Gastroesophageal sphincter (tissue), 4 donors: ENCODE measurements at regions not wholly inside any gene's neighbourhood (a gene's known extent, or its start where the extent isn't known, plus 50 kb on each side); places are given as distances from the start of the nearest gene placed in this dataset.
A peak's percentile ranks its signal among the peaks of the same experiment; 100 is the strongest.

Experiments used
- ATAC-seq: fragments of 150-250 bp; one replicate; pipeline ENCODE4 v1.9.1; 2016; ENCODE audit warnings: mild to moderate bottlenecking, moderate library complexity
- H3K27ac ChIP-seq, 4 donors: fragments of 200-600 bp; sonication (generic) in 3 of 4; 1 replicate in 3 of 4; 2 replicates in 1 of 4; pipeline ENCODE4 v1.5.1; 2016 to 2019
- H3K27me3 ChIP-seq: fragments of 200-600 bp; sonication (generic); one replicate; pipeline ENCODE4 v1.5.1; 2019
- H3K36me3 ChIP-seq, 2 donors: fragments of 200-600 bp; sonication (generic); one replicate each; pipeline ENCODE4 v1.5.1; 2019; ENCODE audit warnings: control low read depth in 1 of 2
- H3K4me1 ChIP-seq, 3 donors: fragments of 200-600 bp; sonication (generic); 1 replicate in 2 of 3; 2 replicates in 1 of 3; pipeline ENCODE4 v1.5.1; 2016 to 2019; ENCODE audit warnings: control low read depth in 2 of 3
- H3K4me3 ChIP-seq, 2 donors: fragments of 200-600 bp; sonication (generic); one replicate each; pipeline ENCODE4 v1.5.1; 2019; ENCODE audit warnings: mild to moderate bottlenecking in 1 of 2, moderate library complexity in 1 of 2
- H3K9me3 ChIP-seq, 3 donors: fragments of 200-600 bp; sonication (generic); one replicate each; pipeline ENCODE4 v1.5.1; 2017 to 2019; ENCODE audit warnings: control low read depth in 2 of 3
- CTCF ChIP-seq, 4 experiments: fragments of 200-600 bp in 2 of 4; fragments of 450-650 bp in 2 of 4; sonication (generic) in 1 of 4; IDR thresholded peaks; one replicate each; pipeline ENCODE4 v1.5.1; 2017 to 2019; ENCODE audit warnings: antibody characterized with exemption in 4 of 4, mild to moderate bottlenecking in 2 of 4, moderate library complexity in 2 of 4
- EP300 ChIP-seq: sonication (generic); formaldehyde crosslinking; IDR thresholded peaks from one replicate; pipeline ENCODE4 v1.6.1; 2017; ENCODE audit warnings: antibody characterized with exemption, mild to moderate bottlenecking
- POLR2A ChIP-seq, 2 donors: fragments of 450-650 bp; IDR thresholded peaks; one replicate each; pipeline ENCODE4 v1.6.1; 2017; ENCODE audit warnings: antibody characterized with exemption in 2 of 2, mild to moderate bottlenecking in 2 of 2, moderate library complexity in 1 of 2
- POLR2AphosphoS5 ChIP-seq: sonication (generic); formaldehyde crosslinking; IDR thresholded peaks from one replicate; pipeline ENCODE4 v1.6.1; 2017; ENCODE audit warnings: antibody characterized with exemption
- WGBS, 2 donors: methylation state at CpG; one replicate each; pipeline ENCODE4 v1.1.5; 2018; ENCODE audit warnings: low coverage in 1 of 2; 5-methylcytosine and 5-hydroxymethylcytosine counted together

DNA sequence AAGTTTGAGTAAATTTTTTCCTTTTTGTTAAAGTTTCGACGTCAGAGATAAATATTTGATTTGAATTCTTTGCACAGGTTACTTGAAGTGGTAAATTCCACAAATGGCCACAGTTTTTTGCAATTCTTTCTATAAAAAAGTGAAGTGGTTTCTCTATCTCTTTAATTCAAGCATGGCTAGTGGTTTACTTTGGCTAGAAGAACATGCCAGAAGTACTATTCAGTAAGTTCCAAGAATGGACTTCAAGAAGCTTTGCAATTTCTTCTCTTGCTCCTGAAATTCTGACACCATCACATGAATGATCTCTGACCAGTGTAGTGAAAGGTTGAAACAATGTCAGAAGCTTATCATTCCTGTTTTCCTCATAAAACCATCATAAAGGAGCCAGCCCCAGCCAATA lies 55.7 kb upstream of the RNPC3 start:
- no peak overlapping the region for H3K4me3 ChIP-seq
- 76% methylated on average over 2 of the region's 2 CpGs; no CpG with 5 or more reads in 1 of the 2 donors for WGBS, 2 donors
- TF ChIP-seq POLR2AphosphoS5 = no peak
- TF ChIP-seq CTCF (IDR thresholded peaks at IDR 0.05) = no peak
- TF ChIP-seq POLR2A (IDR thresholded peaks at IDR 0.05) = no peak
- TF ChIP-seq EP300 = no peak
- ATAC-seq = no peak
- H3K27me3 ChIP-seq = no peaks in the 10 kb centered on the region
- H3K36me3 ChIP-seq = no peaks in the 10 kb centered on the region
- no peaks in the 10 kb centered on the region for H3K4me1 ChIP-seq
- H3K27ac ChIP-seq = no peak overlapping the region
- no peaks in the 10 kb centered on the region for H3K9me3 ChIP-seq

GRCh38 chr1:103467100-103467499 lies 58.4 kb upstream of the RNPC3 start:
- no peaks in the 10 kb centered on the region for H3K4me1 ChIP-seq
- H3K9me3 ChIP-seq = no peaks in the 10 kb centered on the region
- no peak for ATAC-seq
- H3K4me3 ChIP-seq = no peak overlapping the region
- no peaks in the 10 kb centered on the region for H3K27me3 ChIP-seq
- no peaks in the 10 kb centered on the region for H3K36me3 ChIP-seq
- 79 to 92% methylated on average over 2 of the region's 3 CpGs for WGBS, 2 donors
- no peak overlapping the region for H3K27ac ChIP-seq
- TF ChIP-seq POLR2A (IDR thresholded peaks at IDR 0.05) (no peak), POLR2AphosphoS5 (no peak), EP300 (no peak), CTCF (IDR thresholded peaks at IDR 0.05) (no peak)

- WGBS, 2 donors = 73 to 79% methylated on average over 1 of the region's 1 CpG
- H3K36me3 ChIP-seq = no peaks in the 10 kb centered on the region
- H3K4me3 ChIP-seq = no peak overlapping the region
- no peak for ATAC-seq
- H3K9me3 ChIP-seq = no peaks in the 10 kb centered on the region
- H3K27me3 ChIP-seq = no peaks in the 10 kb centered on the region
- H3K4me1 ChIP-seq = no peaks in the 10 kb centered on the region
- no peak overlapping the region for H3K27ac ChIP-seq
- TF ChIP-seq CTCF (IDR thresholded peaks at IDR 0.05) (peak in 2 of 4 experiments; percentile 26 to 49), EP300 (no peak)
These were observed 64.1 kb upstream of the RNPC3 start for GRCh38 chr1:103461161-103462105.

DNA sequence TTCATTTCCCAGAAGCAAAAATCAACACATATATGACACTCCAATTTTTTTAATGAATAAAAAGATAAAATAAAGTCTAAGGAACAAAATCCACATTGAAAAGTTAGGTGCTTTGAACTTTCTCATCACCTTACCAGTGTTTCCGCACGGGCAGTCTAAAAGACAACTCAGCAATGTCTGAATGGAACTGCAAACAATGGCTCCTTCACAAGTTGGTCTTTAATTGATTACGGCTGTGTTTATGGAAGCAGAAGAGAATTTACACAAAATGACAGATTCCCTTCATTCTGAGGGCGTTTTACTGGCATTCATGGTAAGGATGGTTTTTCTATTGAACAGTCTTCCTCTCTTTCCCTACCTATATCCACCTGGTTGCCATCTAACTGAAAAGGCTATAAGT lies 65.0 kb upstream of the RNPC3 start:
- TF ChIP-seq CTCF (IDR thresholded peaks at IDR 0.05) = no peak
- TF ChIP-seq POLR2AphosphoS5 = no peak
- TF ChIP-seq EP300 = no peak
- TF ChIP-seq POLR2A (IDR thresholded peaks at IDR 0.05) = no peak
- Histone ChIP-seq H3K9me3 (no peaks in the 10 kb centered on the region), H3K27ac (no peak overlapping the region), H3K4me1 (no peaks in the 10 kb centered on the region), H3K27me3 (no peaks in the 10 kb centered on the region), H3K36me3 (no peaks in the 10 kb centered on the region), H3K4me3 (no peak overlapping the region)
- WGBS, 2 donors = 68 to 81% methylated on average over 4 of the region's 4 CpGs
- no peak for ATAC-seq

DNA sequence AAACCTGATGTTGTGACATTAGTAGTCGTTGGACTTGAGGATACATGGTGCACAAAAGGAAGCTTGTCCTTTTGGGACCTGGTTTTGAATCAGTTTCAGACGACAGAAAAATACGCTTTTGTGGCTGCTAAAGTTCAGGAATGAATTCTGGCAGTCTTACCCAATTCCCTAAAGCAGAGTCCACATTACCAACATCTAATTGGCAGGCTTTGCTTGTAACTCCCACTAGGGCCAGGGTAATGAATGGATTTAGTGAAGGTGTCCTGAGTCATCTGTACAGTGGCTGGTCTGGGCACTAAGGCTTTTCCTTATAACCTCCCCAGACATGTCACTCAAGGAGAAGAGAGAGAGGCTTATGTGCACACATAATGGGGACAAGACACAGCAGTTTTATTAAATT lies 66.2 kb upstream of the RNPC3 start:
- Histone ChIP-seq H3K27me3 (no peaks in the 10 kb centered on the region), H3K36me3 (no peaks in the 10 kb centered on the region), H3K4me3 (no peak overlapping the region), H3K27ac (no peak overlapping the region), H3K4me1 (no peaks in the 10 kb centered on the region), H3K9me3 (no peaks in the 10 kb centered on the region)
- 10 to 39% methylated on average over 1 to 3 of the region's 3 CpGs for whole genome bisulfite sequencing, 2 donors
- TF ChIP-seq EP300 = no peak
- ATAC-seq = no peak
